Vagina (tissue), 2 donors: ENCODE measurements at regions not wholly inside any gene's neighbourhood (a gene's known extent, or its start where the extent isn't known, plus 50 kb on each side); places are given as distances from the start of the nearest gene placed in this dataset.

Experiments
- DNase-seq, 2 donors: peaks; one replicate each; pipeline ENCODE4 v3.0.0-alpha.2; 2017; ENCODE audit errors: extremely low spot score in 2 of 2
- H3K27ac ChIP-seq: fragments of 200-600 bp; sonication (generic); one replicate; pipeline ENCODE4 v1.5.1; 2019
- H3K27me3 ChIP-seq: fragments of 200-600 bp; sonication (generic); one replicate; pipeline ENCODE4 v1.5.1; 2019
- H3K36me3 ChIP-seq, 2 donors: fragments of 200-600 bp; sonication (generic); one replicate each; pipeline ENCODE4 v1.5.1; 2017 to 2019
- H3K4me1 ChIP-seq: fragments of 200-600 bp; sonication (generic); one replicate; pipeline ENCODE4 v1.5.1; 2019
- H3K4me3 ChIP-seq, 2 donors: fragments of 200-600 bp; sonication (generic); 1 replicate in 1 of 2; 2 replicates in 1 of 2; pipeline ENCODE4 v1.5.1; 2016 to 2019
- H3K9me3 ChIP-seq: fragments of 200-600 bp; sonication (generic); one replicate; pipeline ENCODE4 v1.5.1; 2019
- CTCF ChIP-seq, 3 experiments: fragments of 450-650 bp in 2 of 3; fragments of 200-600 bp in 1 of 3; sonication (generic) in 1 of 3; IDR thresholded peaks; one replicate each; pipeline ENCODE4 v1.5.1; 2017 to 2019; ENCODE audit warnings: antibody characterized with exemption in 3 of 3, mild to moderate bottlenecking in 2 of 3, moderate library complexity in 2 of 3
- POLR2A ChIP-seq, 2 donors: fragments of 450-650 bp; IDR thresholded peaks; one replicate each; pipeline ENCODE4 v1.6.1; 2017; ENCODE audit warnings: antibody characterized with exemption in 2 of 2, mild to moderate bottlenecking in 2 of 2, moderate library complexity in 2 of 2
- POLR2AphosphoS5 ChIP-seq, 2 donors: sonication (generic); formaldehyde crosslinking; IDR thresholded peaks; one replicate each; pipeline ENCODE4 v1.9.0; 2017; ENCODE audit warnings: antibody characterized with exemption in 2 of 2, mild to moderate bottlenecking in 2 of 2, low read depth in 1 of 2; ENCODE audit not compliant: insufficient read depth in 1 of 2
- intact Hi-C: fragments of 100-400 bp; cut with DNase I; formaldehyde crosslinking; loops from one replicate; pipeline ENCODE4 v1.15.1; 2023

- Histone ChIP-seq H3K36me3 (no peaks in the 10 kb centered on the region), H3K27ac (no peak overlapping the region), H3K4me1 (no peaks in the 10 kb centered on the region), H3K27me3 (no peaks in the 10 kb centered on the region), H3K4me3 (no peak overlapping the region), H3K9me3 (no peaks in the 10 kb centered on the region)
- no peak for DNase-seq
- TF ChIP-seq POLR2A (IDR thresholded peaks at IDR 0.05) (no peak), POLR2AphosphoS5 (IDR thresholded peaks at IDR 0.05; ENCODE audit: insufficient read depth in 1 of 2, low read depth in 1 of 2) (no peak), CTCF (IDR thresholded peaks at IDR 0.05) (no peak)
- intact Hi-C loops: no loop called here
Observed at GRCh38 chr1:101509370-101509769, 272.6 kb downstream of the S1PR1 start.

GRCh38 chr1:101511202-101511891, 274.5 kb downstream of the S1PR1 start:
- Histone ChIP-seq H3K27ac (no peak overlapping the region), H3K4me1 (no peaks in the 10 kb centered on the region), H3K36me3 (no peaks in the 10 kb centered on the region), H3K9me3 (no peaks in the 10 kb centered on the region), H3K4me3 (no peak overlapping the region), H3K27me3 (no peaks in the 10 kb centered on the region)
- intact Hi-C loops: no loop called here
- no peak for DNase-seq
- no peak for TF ChIP-seq POLR2AphosphoS5 (IDR thresholded peaks at IDR 0.05; ENCODE audit: insufficient read depth in 1 of 2, low read depth in 1 of 2)
- TF ChIP-seq POLR2A (IDR thresholded peaks at IDR 0.05): no peak
- no peak for TF ChIP-seq CTCF (IDR thresholded peaks at IDR 0.05)

GRCh38 chr1:101520302-101520701, 283.5 kb downstream of the S1PR1 start:
- Histone ChIP-seq H3K4me3 (no peak overlapping the region), H3K27ac (no peak overlapping the region), H3K4me1 (no peaks in the 10 kb centered on the region), H3K27me3 (no peaks in the 10 kb centered on the region), H3K36me3 (no peaks in the 10 kb centered on the region), H3K9me3 (no peaks in the 10 kb centered on the region)
- intact Hi-C loops: no loop called here
- TF ChIP-seq CTCF (IDR thresholded peaks at IDR 0.05) (peak in 2 of 3 experiments; percentile 8 to 12), POLR2A (IDR thresholded peaks at IDR 0.05) (no peak)
- no peak for DNase-seq

- H3K27ac ChIP-seq: no peak overlapping the region
- H3K36me3 ChIP-seq: no peaks in the 10 kb centered on the region
- no peaks in the 10 kb centered on the region for H3K9me3 ChIP-seq
- intact Hi-C loops: no loop called here
- no peak overlapping the region for H3K4me3 ChIP-seq
- TF ChIP-seq POLR2AphosphoS5 (IDR thresholded peaks at IDR 0.05; ENCODE audit: insufficient read depth in 1 of 2, low read depth in 1 of 2): no peak
- TF ChIP-seq CTCF (IDR thresholded peaks at IDR 0.05): no peak
- no peak for TF ChIP-seq POLR2A (IDR thresholded peaks at IDR 0.05)
- no peak for DNase-seq
- H3K4me1 ChIP-seq: no peaks in the 10 kb centered on the region
- no peaks in the 10 kb centered on the region for H3K27me3 ChIP-seq
Observed at GRCh38 chr1:101522486-101522885, 285.7 kb downstream of the S1PR1 start.

- Histone ChIP-seq H3K27me3 (no peaks in the 10 kb centered on the region), H3K9me3 (no peaks in the 10 kb centered on the region), H3K4me1 (no peaks in the 10 kb centered on the region), H3K36me3 (no peaks in the 10 kb centered on the region), H3K27ac (no peak overlapping the region), H3K4me3 (no peak overlapping the region)
- TF ChIP-seq CTCF (IDR thresholded peaks at IDR 0.05): no peak
- TF ChIP-seq POLR2A (IDR thresholded peaks at IDR 0.05): no peak
- TF ChIP-seq POLR2AphosphoS5 (IDR thresholded peaks at IDR 0.05; ENCODE audit: insufficient read depth in 1 of 2, low read depth in 1 of 2): no peak
- intact Hi-C loops: no loop called here
- DNase-seq: no peak
Observed at GRCh38 chr1:101526813-101527212, 290.0 kb downstream of the S1PR1 start.
